Spleen (tissue), 11 donors: ENCODE measurements at regions not wholly inside any gene's neighbourhood (a gene's known extent, or its start where the extent isn't known, plus 50 kb on each side); places are given as distances from the start of the nearest gene placed in this dataset.

ENCODE experiments used
- DNase-seq: peaks from one replicate; pipeline ENCODE4 v3.0.0-alpha.2; 2020
- H3K27ac ChIP-seq, 8 donors: fragments of 200-600 bp; sonication (generic) in 7 of 8; 1 replicate in 4 of 8; 2 replicates in 4 of 8; pipeline versions ENCODE4 v1.5.0 to v1.8.0; 2016 to 2021; ENCODE audit warnings: inconsistent platforms in 4 of 8, mild to moderate bottlenecking in 4 of 8, moderate library complexity in 1 of 8
- H3K27me3 ChIP-seq, 7 donors: fragments of 200-600 bp; sonication (generic) in 6 of 7; replicated peaks in 1 of 7; 1 replicate in 4 of 7; 2 replicates in 3 of 7; pipeline versions ENCODE4 v1.5.0 to v1.8.0; 2016 to 2021; ENCODE audit warnings: inconsistent platforms in 3 of 7, mild to moderate bottlenecking in 1 of 7
- H3K36me3 ChIP-seq, 6 donors: fragments of 200-600 bp; sonication (generic) in 5 of 6; 1 replicate in 4 of 6; 2 replicates in 2 of 6; pipeline versions ENCODE4 v1.5.0 to v1.8.0; 2016 to 2021; ENCODE audit warnings: inconsistent platforms in 2 of 6
- H3K4me1 ChIP-seq, 6 donors: fragments of 200-600 bp; sonication (generic) in 5 of 6; 1 replicate in 3 of 6; 2 replicates in 3 of 6; pipeline versions ENCODE4 v1.5.0 to v1.8.0; 2016 to 2021; ENCODE audit warnings: inconsistent platforms in 3 of 6
- H3K4me3 ChIP-seq, 8 donors: fragments of 200-600 bp; sonication (generic) in 7 of 8; 1 replicate in 4 of 8; 2 replicates in 4 of 8; pipeline versions ENCODE4 v1.5.0 to v1.8.0; 2016 to 2021; ENCODE audit warnings: inconsistent platforms in 4 of 8, mild to moderate bottlenecking in 4 of 8, moderate library complexity in 2 of 8
- H3K9me3 ChIP-seq, 8 donors: fragments of 200-600 bp; sonication (generic) in 7 of 8; 1 replicate in 4 of 8; 2 replicates in 4 of 8; pipeline versions ENCODE4 v1.5.0 to v1.8.0; 2016 to 2021; ENCODE audit warnings: inconsistent platforms in 4 of 8
- POLR2A ChIP-seq, 3 donors: fragments of 450-650 bp; IDR thresholded peaks; one replicate each; pipeline ENCODE4 v1.5.1; 2017; ENCODE audit warnings: antibody characterized with exemption in 3 of 3, mild to moderate bottlenecking in 1 of 3
- POLR2AphosphoS5 ChIP-seq, 3 donors: sonication (generic); formaldehyde crosslinking; IDR thresholded peaks; one replicate each; pipeline ENCODE4 v1.5.1; 2017; ENCODE audit warnings: antibody characterized with exemption in 3 of 3
- WGBS, 5 donors: extraction: QIAGEN DNeasy Blood & Tissue Kit in 3 of 5; methylation state at CpG; one replicate each; pipeline versions ENCODE4 v1.1.5 to v1.1.7; 2013 to 2018; 5-methylcytosine and 5-hydroxymethylcytosine counted together
- intact Hi-C: fragments of 100-400 bp; cut with DNase I; formaldehyde crosslinking; loops from one replicate; pipeline ENCODE4 v1.15.0; 2023; ENCODE audit warnings: low total_unique reads
- TF ChIP-seq, protein P1 (sequence below), 11 experiments: fragments of 200-600 bp in 7 of 11; fragments of 450-650 bp in 4 of 11; sonication (generic) in 4 of 11; IDR thresholded peaks in 8 of 11; conservative IDR thresholded peaks in 3 of 11; 1 replicate in 7 of 11; 2 replicates in 4 of 11; pipeline versions ENCODE4 v1.4.0 to v1.8.0; 2016 to 2021; ENCODE audit warnings: antibody characterized with exemption in 11 of 11, inconsistent platforms in 4 of 11, mild to moderate bottlenecking in 1 of 11
- donor health status: healthy with polysubstance abuse.
- donor health status: DM: no; HTN: no; CAD: no; lungs with moderate emphysema.
- donor health status: DM: no; HTN: no; CAD: no.
- donor health status: Bipolar disorder and iron deficiency.
- donor health status: healthy.
- donor health status: DM: no; HTN: no; CAD: no.
- donor health status: DM: yes; HTN: yes; CAD: no.

DNA sequence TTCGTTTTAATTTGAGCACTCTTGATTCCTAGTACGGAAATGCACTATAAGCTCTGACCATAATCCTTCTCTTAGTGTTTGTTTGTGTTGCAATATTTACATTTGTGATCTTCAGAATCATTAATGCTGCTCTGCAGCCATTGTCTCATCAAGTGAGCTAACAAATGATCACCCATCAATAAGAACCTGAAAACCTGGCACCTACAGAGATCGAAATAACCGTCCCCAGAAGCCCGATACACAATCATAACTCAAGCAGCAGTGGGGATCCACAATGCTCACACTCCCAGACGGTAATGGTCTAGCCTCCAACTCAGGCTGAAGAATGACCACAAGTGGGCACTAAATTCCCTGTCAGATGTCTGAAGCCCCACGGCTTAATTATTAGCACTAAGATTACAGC, 156.0 kb upstream of the NFE2L3 start:
- TF ChIP-seq, protein P1, sequence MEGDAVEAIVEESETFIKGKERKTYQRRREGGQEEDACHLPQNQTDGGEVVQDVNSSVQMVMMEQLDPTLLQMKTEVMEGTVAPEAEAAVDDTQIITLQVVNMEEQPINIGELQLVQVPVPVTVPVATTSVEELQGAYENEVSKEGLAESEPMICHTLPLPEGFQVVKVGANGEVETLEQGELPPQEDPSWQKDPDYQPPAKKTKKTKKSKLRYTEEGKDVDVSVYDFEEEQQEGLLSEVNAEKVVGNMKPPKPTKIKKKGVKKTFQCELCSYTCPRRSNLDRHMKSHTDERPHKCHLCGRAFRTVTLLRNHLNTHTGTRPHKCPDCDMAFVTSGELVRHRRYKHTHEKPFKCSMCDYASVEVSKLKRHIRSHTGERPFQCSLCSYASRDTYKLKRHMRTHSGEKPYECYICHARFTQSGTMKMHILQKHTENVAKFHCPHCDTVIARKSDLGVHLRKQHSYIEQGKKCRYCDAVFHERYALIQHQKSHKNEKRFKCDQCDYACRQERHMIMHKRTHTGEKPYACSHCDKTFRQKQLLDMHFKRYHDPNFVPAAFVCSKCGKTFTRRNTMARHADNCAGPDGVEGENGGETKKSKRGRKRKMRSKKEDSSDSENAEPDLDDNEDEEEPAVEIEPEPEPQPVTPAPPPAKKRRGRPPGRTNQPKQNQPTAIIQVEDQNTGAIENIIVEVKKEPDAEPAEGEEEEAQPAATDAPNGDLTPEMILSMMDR (IDR thresholded peaks at IDR 0.05 in 8 of 11, conservative IDR thresholded peaks at IDR 0.05 in 3 of 11): no peak
- no peak for TF ChIP-seq POLR2A (IDR thresholded peaks at IDR 0.05)
- TF ChIP-seq POLR2AphosphoS5 (IDR thresholded peaks at IDR 0.05): no peak
- Histone ChIP-seq H3K4me1 (no peaks in the 10 kb centered on the region), H3K36me3 (no peaks in the 10 kb centered on the region), H3K27me3 (peaks cover 0 to 35% (median 0%) of the 10 kb centered on the region in 7 donors), H3K4me3 (no peak overlapping the region), H3K27ac (no peak overlapping the region), H3K9me3 (peaks cover 0 to 4% (median 0%) of the 10 kb centered on the region in 8 donors)
- 79 to 87% (median 84%) methylated on average over 7 of the region's 7 CpGs for WGBS, 5 donors
- intact Hi-C loops: no loop called here
- DNase-seq: no peak

DNA sequence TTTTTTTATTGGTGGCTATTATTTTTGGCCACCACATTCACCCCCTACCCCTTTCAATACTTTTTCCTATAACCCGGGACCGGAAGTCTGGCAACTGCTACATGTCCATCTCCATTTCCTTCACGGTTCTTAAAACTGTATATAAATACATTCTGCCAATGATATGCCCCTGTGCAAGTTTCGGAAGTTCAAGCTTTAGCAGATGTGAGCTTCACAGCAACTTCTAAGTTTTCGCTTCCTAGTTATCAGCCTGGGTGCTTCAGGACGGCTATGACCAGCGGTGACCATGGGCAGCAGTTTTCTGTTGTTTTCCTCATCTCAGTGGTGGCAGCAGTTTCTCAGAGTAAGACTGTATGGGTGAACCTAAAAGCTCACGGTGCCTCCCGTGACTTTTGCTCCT, 153.5 kb upstream of the NFE2L3 start:
- 85 to 89% (median 85%) methylated on average over 9 of the region's 9 CpGs for WGBS, 5 donors
- no peak overlapping the region for H3K4me3 ChIP-seq
- H3K9me3 ChIP-seq: peaks cover 0 to 4% (median 0%) of the 10 kb centered on the region in 8 donors
- no peak overlapping the region for H3K27ac ChIP-seq
- TF ChIP-seq, protein P1 (IDR thresholded peaks at IDR 0.05 in 8 of 11, conservative IDR thresholded peaks at IDR 0.05 in 3 of 11): no peak
- no peak for TF ChIP-seq POLR2AphosphoS5 (IDR thresholded peaks at IDR 0.05)
- no peak for TF ChIP-seq POLR2A (IDR thresholded peaks at IDR 0.05)
- intact Hi-C loops: no loop called here
- no peak for DNase-seq
- H3K36me3 ChIP-seq: no peaks in the 10 kb centered on the region
- peaks cover 0 to 28% (median 0%) of the 10 kb centered on the region in 7 donors for H3K27me3 ChIP-seq
- H3K4me1 ChIP-seq: no peaks in the 10 kb centered on the region

DNA sequence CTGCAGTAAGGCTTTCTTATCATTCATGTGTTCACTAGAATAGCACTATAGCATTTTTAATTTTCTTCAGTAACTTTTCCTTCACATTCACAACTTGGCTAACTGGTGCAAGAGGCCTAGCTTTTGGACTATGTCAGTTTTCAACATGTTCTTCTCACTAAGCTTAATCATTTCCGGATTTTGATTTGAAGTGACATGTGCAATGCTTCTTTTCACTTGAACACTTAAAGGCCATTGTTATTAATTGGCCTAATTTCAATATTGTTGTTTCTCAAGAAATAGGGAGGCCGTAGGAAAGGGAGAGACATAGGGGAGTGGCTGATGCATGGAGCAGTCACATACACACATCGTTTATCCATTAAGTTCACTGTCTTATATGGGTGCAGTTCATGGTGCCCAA, 151.2 kb upstream of the NFE2L3 start:
- TF ChIP-seq, protein P1 (IDR thresholded peaks at IDR 0.05 in 8 of 11, conservative IDR thresholded peaks at IDR 0.05 in 3 of 11): no peak
- TF ChIP-seq POLR2AphosphoS5 (IDR thresholded peaks at IDR 0.05): no peak
- H3K9me3 ChIP-seq: no peaks in the 10 kb centered on the region
- H3K36me3 ChIP-seq: no peaks in the 10 kb centered on the region
- H3K27ac ChIP-seq: no peak overlapping the region
- no peak for DNase-seq
- H3K27me3 ChIP-seq: peaks cover 0 to 38% (median 0%) of the 10 kb centered on the region in 7 donors
- no peaks in the 10 kb centered on the region for H3K4me1 ChIP-seq
- H3K4me3 ChIP-seq: no peak overlapping the region
- intact Hi-C loops: no loop called here
- 82 to 94% (median 88%) methylated on average over 3 of the region's 3 CpGs for WGBS, 5 donors

DNA sequence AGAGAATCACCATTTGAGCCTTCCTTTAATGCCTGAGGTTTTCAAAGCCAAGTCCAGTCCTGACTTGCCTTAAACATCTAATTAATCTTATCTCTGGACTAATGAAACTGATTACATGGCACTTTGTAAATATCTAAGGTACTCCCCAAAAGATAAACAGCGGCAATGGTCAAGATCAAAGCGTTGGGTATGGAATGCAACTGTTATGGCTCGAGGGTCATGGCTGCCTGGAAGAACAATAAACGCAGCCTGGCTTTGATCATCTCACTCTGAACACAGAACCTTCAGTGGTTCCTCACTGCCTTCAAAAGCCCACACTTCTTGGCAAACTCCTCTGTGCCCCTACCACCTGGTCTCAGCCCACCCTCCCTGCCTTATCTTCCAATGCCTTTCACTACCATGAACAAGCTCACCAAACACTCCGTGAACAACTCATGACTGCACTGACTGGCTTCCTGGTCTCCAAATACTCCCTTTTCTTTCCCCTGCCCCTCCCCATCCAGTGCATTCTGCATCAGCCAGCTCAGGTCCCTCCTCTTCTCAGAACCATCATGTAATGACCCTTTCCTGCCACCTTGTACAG, 150.2 kb upstream of the NFE2L3 start:
- no peak for DNase-seq
- H3K27me3 ChIP-seq: peaks cover 0 to 48% (median 0%) of the 10 kb centered on the region in 7 donors
- intact Hi-C loops: no loop called here
- H3K27ac ChIP-seq: no peak overlapping the region
- no peaks in the 10 kb centered on the region for H3K4me1 ChIP-seq
- no peaks in the 10 kb centered on the region for H3K36me3 ChIP-seq
- TF ChIP-seq POLR2A (IDR thresholded peaks at IDR 0.05) (no peak), POLR2AphosphoS5 (IDR thresholded peaks at IDR 0.05) (no peak)
- TF ChIP-seq, protein P1 (IDR thresholded peaks at IDR 0.05 in 8 of 11, conservative IDR thresholded peaks at IDR 0.05 in 3 of 11): no peak
- H3K4me3 ChIP-seq: no peak overlapping the region
- no peaks in the 10 kb centered on the region for H3K9me3 ChIP-seq
- WGBS, 5 donors: 79 to 90% (median 85%) methylated on average over 5 of the region's 5 CpGs
